ENCODE measurements at regions not wholly inside any gene's neighbourhood (a gene's known extent, or its start where the extent isn't known, plus 50 kb on each side); places are given as distances from the start of the nearest gene placed in this dataset.

- intact Hi-C loops (cut with DNase I; ENCODE audit: low total_unique reads): no loop called here
- TF ChIP-seq POLR2A (IDR thresholded peaks at IDR 0.05): no peak
- TF ChIP-seq CTCF (IDR thresholded peaks at IDR 0.05): no peak
- TF ChIP-seq POLR2AphosphoS5 (IDR thresholded peaks at IDR 0.05): no peak
- DNase-seq (ENCODE audit: low spot score in 2 of 2): no peak
- Histone ChIP-seq H3K27ac (no peak overlapping the region), H3K4me3 (no peak overlapping the region), H3K27me3 (no peaks in the 10 kb centered on the region), H3K9me3 (no peaks in the 10 kb centered on the region), H3K4me1 (no peaks in the 10 kb centered on the region), H3K36me3 (no peaks in the 10 kb centered on the region)
Observed at GRCh38 chr4:11489453-11490083, 60.9 kb upstream of the HS3ST1 start.

- Histone ChIP-seq H3K9me3 (no peaks in the 10 kb centered on the region), H3K27ac (no peak overlapping the region), H3K4me3 (no peak overlapping the region), H3K4me1 (no peaks in the 10 kb centered on the region), H3K27me3 (no peaks in the 10 kb centered on the region), H3K36me3 (no peaks in the 10 kb centered on the region)
- TF ChIP-seq CTCF (IDR thresholded peaks at IDR 0.05) (no peak), POLR2AphosphoS5 (IDR thresholded peaks at IDR 0.05) (no peak), POLR2A (IDR thresholded peaks at IDR 0.05) (no peak)
- DNase-seq (ENCODE audit: low spot score in 2 of 2): no peak
- intact Hi-C loops (cut with DNase I; ENCODE audit: low total_unique reads): no loop called here
Observed at GRCh38 chr4:11488657-11489452, 60.2 kb upstream of the HS3ST1 start.

- DNase-seq (ENCODE audit: low spot score in 2 of 2): no peak
- intact Hi-C loops (cut with DNase I; ENCODE audit: low total_unique reads): no loop called here
- no peaks in the 10 kb centered on the region for H3K27me3 ChIP-seq
- no peak overlapping the region for H3K4me3 ChIP-seq
- H3K4me1 ChIP-seq: no peaks in the 10 kb centered on the region
- no peak overlapping the region for H3K27ac ChIP-seq
- H3K9me3 ChIP-seq: no peaks in the 10 kb centered on the region
- no peaks in the 10 kb centered on the region for H3K36me3 ChIP-seq
- TF ChIP-seq POLR2AphosphoS5 (IDR thresholded peaks at IDR 0.05): no peak
- no peak for TF ChIP-seq POLR2A (IDR thresholded peaks at IDR 0.05)
- TF ChIP-seq CTCF (IDR thresholded peaks at IDR 0.05): no peak
Observed at GRCh38 chr4:11487868-11488544, 59.3 kb upstream of the HS3ST1 start.

GRCh38 chr4:11487139-11487538 is 58.4 kb upstream of the HS3ST1 start:
- Histone ChIP-seq H3K4me3 (no peak overlapping the region), H3K27me3 (no peaks in the 10 kb centered on the region), H3K4me1 (no peaks in the 10 kb centered on the region), H3K27ac (no peak overlapping the region), H3K36me3 (no peaks in the 10 kb centered on the region), H3K9me3 (no peaks in the 10 kb centered on the region)
- no peak for DNase-seq (ENCODE audit: low spot score in 2 of 2)
- intact Hi-C loops (cut with DNase I; ENCODE audit: low total_unique reads): no loop called here
- TF ChIP-seq POLR2A (IDR thresholded peaks at IDR 0.05) (no peak), CTCF (IDR thresholded peaks at IDR 0.05) (no peak), POLR2AphosphoS5 (IDR thresholded peaks at IDR 0.05) (no peak)

- DNase-seq (ENCODE audit: low spot score in 2 of 2): no peak
- H3K4me1 ChIP-seq: no peaks in the 10 kb centered on the region
- H3K36me3 ChIP-seq: no peaks in the 10 kb centered on the region
- intact Hi-C loops (cut with DNase I; ENCODE audit: low total_unique reads): no loop called here
- H3K9me3 ChIP-seq: no peaks in the 10 kb centered on the region
- no peak overlapping the region for H3K4me3 ChIP-seq
- TF ChIP-seq POLR2A (IDR thresholded peaks at IDR 0.05): no peak
- no peak for TF ChIP-seq CTCF (IDR thresholded peaks at IDR 0.05)
- no peak for TF ChIP-seq POLR2AphosphoS5 (IDR thresholded peaks at IDR 0.05)
- H3K27me3 ChIP-seq: no peaks in the 10 kb centered on the region
- H3K27ac ChIP-seq: no peak overlapping the region
Observed at GRCh38 chr4:11485926-11486325, 57.2 kb upstream of the HS3ST1 start.
